Retinal pigment epithelial cell (primary cell): ENCODE measurements at regions not wholly inside any gene's neighbourhood (a gene's known extent, or its start where the extent isn't known, plus 50 kb on each side); places are given as distances from the start of the nearest gene placed in this dataset.

Experiments used
- DNase-seq: peaks from one replicate; pipeline ENCODE4 v3.0.0-alpha.2; 2010; ENCODE audit warnings: low read depth
- H3K4me3 ChIP-seq: 2 replicates; pipeline ENCODE4 v1.5.1; 2011; ENCODE audit warnings: mild to moderate bottlenecking, low read length, control low read depth, moderate library complexity
- TF ChIP-seq, protein P1 (sequence below): conservative IDR thresholded peaks from 2 replicates; pipeline ENCODE4 v1.5.1; 2011; ENCODE audit warnings: low read depth, low read length, control low read depth, inconsistent platforms

DNA sequence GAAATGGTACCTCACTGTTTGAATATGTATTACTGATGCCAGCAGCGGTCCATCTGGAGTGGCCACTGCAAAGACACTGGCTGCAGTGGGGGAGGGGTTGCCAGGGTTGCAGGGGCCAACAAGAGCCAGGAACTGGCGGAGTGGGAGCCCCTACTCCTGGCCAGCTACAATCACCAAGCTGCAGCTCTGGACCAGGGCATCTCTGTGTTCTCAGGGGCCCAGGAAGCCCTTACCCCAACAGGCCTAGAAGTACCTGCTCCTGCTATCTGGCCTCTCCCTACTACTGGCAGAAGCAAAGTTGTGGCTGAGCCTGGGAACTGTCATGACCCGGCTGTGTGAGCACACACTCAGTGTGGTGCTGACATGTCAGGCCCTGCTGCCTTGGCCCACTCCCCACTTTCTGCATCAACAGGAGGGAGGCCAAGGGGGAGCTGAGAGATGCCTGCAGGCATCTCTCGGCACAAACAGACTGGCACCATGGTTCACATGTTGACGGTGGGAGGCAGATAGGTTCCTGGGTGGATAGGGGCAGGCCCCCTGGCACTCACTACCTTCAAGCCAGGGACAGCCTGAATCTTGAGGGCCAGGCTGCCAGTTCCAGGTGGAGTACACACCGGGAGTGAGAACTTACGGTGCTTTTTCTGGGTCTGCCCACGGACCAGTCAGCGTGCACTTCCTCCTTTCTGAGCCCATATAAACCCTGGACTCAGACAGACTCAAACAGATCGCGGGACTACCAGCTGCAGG, 1188.0 kb downstream of the GRIK2 start:
- no peak for DNase-seq
- TF ChIP-seq, protein P1, sequence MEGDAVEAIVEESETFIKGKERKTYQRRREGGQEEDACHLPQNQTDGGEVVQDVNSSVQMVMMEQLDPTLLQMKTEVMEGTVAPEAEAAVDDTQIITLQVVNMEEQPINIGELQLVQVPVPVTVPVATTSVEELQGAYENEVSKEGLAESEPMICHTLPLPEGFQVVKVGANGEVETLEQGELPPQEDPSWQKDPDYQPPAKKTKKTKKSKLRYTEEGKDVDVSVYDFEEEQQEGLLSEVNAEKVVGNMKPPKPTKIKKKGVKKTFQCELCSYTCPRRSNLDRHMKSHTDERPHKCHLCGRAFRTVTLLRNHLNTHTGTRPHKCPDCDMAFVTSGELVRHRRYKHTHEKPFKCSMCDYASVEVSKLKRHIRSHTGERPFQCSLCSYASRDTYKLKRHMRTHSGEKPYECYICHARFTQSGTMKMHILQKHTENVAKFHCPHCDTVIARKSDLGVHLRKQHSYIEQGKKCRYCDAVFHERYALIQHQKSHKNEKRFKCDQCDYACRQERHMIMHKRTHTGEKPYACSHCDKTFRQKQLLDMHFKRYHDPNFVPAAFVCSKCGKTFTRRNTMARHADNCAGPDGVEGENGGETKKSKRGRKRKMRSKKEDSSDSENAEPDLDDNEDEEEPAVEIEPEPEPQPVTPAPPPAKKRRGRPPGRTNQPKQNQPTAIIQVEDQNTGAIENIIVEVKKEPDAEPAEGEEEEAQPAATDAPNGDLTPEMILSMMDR: no peak
- H3K4me3 ChIP-seq: no peak overlapping the region

DNA sequence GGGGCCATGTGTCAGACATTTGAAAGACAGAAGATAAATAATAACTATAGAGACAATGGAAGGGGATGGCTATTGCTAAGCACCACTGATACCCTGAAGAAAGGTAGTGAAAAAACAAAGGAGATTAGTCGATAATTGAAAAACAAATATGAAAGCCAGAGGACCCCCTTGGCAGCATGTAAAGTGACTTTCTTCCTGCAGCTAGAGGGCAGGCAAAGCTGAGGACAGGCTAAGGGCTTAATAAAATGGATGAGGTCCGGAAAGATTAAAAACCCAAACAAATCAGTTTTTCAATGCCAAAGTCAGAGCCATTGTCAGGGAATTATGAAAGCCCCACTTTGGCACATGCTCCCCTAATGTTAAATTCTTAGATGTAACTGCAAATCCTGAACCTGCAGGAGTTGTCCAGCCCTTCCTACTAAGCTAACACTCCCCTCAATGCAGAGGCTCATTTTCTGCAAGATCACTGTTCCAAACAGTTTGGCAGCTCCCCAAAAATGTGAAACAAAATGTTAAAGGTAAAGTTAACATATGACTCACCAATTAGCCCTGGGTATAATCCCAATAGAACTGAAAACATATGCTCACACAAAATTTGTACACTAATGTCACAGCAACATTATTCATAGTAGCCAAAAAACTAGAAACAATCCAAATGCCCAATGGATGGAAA, 1177.9 kb downstream of the GRIK2 start:
- TF ChIP-seq, protein P1: peak; percentile 27
- no peak overlapping the region for H3K4me3 ChIP-seq
- peak; percentile 72 for DNase-seq

DNA sequence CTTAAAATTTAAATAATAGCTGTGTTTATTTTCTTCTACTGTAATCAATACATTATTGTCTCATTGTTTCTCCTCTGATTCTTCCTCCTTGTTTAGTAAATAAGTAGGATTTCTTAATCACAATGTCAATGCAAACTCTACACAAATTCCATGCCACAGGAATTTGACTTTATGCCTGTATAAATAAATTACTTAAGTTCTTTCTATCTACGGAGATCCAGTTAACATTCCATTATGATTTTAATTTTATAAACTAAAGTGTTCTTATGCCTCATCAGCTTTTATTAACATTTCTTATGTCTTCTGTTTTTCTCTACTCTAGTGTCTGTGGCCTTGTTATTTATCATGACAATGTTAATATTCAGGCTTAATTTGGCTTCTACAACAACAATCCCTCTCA, 1169.2 kb downstream of the GRIK2 start:
- TF ChIP-seq, protein P1: no peak
- DNase-seq: no peak
- H3K4me3 ChIP-seq: no peak overlapping the region

DNA sequence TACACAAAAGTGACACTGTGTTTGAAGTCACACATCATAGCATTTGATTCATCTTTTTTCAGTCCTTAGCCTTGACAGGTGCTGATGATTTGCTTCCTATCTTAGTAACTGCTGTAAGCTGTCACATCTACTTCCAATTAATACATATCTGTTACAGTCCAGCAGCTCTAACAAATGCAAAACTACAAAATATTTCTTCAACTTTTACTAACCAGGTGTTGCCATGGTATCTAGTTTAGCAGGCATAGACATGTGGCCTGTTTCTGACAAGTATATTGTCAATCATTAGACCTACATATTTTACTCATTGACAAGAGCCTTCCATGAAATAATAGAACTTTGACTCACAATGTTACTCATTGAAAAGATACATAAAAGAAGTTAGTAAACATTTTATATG, 1159.7 kb downstream of the GRIK2 start:
- H3K4me3 ChIP-seq: no peak overlapping the region
- TF ChIP-seq, protein P1: no peak
- DNase-seq: no peak

DNA sequence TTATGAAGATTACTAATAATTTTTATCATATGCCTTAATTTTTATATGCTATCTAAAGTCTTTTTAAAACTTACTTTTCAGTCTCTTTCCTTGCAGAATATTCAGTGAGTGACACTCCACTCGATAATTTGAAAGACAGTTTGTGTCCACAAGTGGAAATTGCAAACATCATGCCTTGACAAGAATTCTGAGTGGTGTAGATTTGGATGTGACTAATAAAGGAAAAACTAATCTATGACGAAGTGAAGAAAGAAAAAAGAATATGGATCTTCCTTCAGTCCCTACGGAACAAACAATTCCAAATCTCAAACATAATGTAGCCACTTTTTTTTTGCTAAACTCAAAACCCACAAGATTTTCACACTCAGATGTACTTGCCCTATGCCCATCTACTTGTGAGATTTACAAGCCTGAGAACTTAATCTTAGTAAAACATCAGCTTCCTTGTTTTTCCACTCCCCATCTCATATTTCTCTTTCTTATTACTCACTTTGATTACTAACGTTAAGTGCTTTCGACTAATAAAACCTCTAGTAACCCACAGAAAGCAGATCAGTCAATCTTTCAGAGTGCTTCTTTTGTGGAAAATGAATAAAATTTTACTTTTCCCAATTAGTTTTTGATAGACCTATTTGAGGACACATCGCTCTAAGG, 1155.8 kb downstream of the GRIK2 start:
- no peak overlapping the region for H3K4me3 ChIP-seq
- DNase-seq: no peak
- TF ChIP-seq, protein P1: no peak

DNA sequence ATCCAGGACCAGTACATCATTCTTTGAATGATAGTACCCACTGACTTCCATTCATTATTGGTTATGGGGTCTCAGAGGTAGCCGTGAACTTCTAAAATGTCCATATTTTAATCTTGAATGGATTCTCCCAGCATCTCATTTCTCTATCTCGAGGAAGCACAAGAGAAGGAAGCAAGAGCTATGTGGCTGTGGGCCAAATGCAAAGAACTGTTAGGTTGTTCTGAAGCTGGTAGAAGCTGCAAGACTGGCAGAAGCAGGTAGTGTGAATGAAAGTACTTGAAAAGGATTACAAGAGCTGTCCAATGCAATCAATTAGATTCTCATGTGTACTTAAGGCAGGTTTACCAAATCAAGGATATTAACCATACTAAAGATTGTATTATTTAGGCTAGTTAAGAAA, 1131.8 kb downstream of the GRIK2 start:
- H3K4me3 ChIP-seq: no peak overlapping the region
- TF ChIP-seq, protein P1: no peak
- DNase-seq: peak; percentile 8
